NCI-H510A treated with DMSO at 0.1 percent for 48 hours (cell line): ENCODE measurements at regions not wholly inside any gene's neighbourhood (a gene's known extent, or its start where the extent isn't known, plus 50 kb on each side); places are given as distances from the start of the nearest gene placed in this dataset.
A peak's percentile ranks its signal among the peaks of the same experiment; 100 is the strongest.

Experiments
- DNase-seq: peaks from one replicate; lab custom pipeline; 2025; lab: John Stamatoyannopoulos, UW

- DNase-seq = no peak
Observed at GRCh38 chr20:22404419-22405170, 179.8 kb downstream of the FOXA2 start.

- peak; percentile 81 for DNase-seq
Observed at GRCh38 chr20:22403632-22404361, 180.6 kb downstream of the FOXA2 start.

- peak; percentile 87 for DNase-seq
Observed at GRCh38 chr20:22403022-22403631, 181.2 kb downstream of the FOXA2 start.

GRCh38 chr20:22402550-22402949, 181.8 kb downstream of the FOXA2 start:
- peak; percentile 99 for DNase-seq

DNA sequence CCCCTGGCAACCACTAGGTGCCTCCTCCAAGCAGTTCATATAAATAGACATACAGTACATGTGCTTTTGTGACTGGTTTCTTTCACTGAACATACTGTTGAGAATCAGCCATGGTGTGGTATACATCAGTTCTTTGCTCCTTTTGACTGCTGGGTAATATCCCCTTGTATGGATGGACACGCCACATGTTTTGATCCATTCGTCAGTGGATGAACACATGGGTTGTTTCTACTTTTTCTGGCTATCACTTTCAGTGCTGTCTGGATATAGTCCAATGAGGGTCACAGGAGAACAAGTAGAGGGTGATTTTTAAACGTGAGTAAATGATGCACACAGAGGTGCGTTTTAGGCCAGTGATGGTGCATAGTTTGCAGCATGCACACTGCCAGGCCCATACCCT, 183.9 kb downstream of the FOXA2 start:
- DNase-seq = no peak

DNA sequence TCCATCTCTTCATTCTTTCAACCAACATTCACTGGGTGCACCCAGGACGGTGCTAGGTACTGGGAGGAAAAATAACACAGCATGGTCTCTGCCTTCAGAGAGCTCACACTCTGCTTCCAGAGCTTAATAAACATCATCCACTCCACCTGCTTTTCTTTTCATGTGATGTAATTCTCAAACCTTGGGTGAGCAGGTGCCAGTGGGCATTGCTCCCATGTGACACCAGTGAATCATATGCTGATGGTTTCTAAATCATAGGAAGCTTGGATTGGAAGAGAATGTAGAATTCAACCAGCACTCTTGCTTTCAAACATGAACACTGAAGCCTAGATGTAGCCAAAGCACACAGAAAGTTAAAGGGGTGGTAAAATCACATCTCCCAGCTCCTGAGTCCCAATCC, 189.8 kb downstream of the FOXA2 start:
- no peak for DNase-seq

DNA sequence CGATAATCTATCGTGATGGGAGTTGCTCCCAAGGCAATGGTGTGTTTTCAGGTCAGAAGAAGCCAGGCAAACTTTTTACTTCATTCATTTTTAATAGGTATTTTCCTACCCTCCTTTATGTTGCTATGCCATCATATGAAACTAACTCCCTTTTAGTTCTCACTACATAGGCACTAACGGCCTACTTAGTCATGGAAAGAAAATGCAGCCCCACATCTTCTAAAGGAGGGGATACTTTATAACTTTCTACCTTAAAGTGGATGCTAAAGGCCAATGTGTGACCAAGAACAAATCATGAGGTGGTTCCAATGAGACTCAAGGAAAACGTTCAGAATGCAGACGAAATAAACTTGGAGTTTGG, 193.8 kb downstream of the FOXA2 start:
- DNase-seq = no peak

GRCh38 chr20:22389836-22390542, 194.4 kb downstream of the FOXA2 start:
- DNase-seq = peak; percentile 92

- no peak for DNase-seq
Observed at GRCh38 chr20:22387452-22387851, 196.9 kb downstream of the FOXA2 start.

DNA sequence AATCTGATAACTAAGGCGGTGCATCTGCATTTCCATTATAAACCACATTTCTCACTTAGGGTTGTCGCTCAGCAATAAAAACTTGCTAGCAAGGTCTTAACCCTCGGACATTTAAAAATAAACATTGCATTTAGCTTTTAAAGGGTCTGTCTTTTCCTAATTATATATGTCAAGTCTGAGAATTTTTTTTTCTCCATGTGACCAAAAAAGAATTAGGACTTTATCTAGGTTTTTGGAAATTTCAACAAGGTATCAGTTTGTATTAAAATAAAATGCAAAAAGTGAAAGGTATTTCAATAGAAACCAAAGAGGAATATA, 198.1 kb downstream of the FOXA2 start:
- no peak for DNase-seq

DNA sequence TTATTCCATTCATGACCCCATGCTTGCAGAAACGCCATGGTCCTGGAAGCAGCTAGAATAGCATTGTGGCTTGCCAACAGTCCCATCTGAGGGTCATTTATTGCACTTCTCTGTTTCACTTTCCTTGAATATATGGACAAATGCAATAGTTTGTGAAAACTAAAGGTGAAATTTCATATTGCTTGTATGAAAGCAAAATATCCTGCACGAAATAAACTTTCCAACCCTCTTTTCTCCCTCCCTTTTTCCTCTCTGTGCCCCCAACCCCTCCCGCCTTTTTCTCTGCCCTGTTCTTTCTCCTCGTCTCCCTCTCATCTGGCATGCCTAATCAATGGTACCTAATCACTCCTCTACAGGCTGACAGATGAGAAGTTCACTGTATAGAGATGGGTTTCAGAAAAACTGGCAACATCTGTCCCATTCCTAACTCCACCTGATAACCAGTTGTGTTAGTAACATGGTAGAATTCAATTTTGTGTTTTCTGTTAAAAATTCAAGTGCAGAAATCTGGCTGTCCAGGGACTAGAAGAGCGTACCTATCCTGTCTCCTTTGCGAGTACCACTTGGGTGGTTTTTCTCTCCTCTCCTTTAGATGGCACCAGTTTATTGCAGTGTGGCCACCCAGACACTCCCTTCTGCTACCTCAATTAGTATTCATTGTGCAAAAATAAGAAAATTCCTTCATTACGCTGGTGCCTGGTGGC, 198.6 kb downstream of the FOXA2 start:
- DNase-seq = peak; percentile 72

GRCh38 chr20:22384978-22385377, 199.4 kb downstream of the FOXA2 start:
- DNase-seq = no peak

DNA sequence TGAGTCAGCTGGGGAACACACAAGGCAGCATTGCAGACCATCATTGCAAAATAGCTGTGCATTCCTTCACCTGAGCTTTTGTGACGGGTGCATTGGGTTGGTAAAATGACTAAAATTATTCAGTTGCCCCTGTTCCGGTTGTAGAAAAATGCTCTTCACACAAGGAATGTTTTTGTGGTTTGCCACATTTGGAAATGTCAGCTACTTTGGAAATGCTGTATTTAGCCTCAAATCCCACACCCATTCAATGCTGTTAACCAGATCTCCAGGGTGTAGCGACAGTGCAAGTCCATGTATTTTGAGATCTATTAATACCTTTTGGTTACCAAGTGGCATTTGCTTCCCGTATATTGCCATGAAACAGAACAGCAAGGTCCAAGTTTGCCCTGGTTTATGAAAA, 201.2 kb downstream of the FOXA2 start:
- DNase-seq = no peak

DNA sequence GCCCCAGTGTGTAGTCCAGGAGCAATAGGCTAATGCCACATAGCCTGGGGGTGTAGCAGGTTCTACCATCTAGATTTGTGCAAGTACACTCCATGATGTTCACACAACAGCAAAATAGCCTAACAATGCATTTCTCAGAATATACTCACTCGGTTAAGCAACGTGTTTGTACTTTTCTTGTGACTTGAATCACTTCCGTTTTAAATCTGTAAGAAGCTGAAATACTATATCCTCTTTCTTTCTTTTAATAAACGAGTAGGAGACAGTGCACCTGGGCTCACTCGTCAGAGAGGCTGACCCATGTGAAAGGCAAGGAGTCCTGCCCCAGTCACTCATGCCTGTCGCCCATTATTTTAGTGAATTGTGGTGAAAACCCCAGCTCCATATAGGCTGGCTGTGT, 201.6 kb downstream of the FOXA2 start:
- no peak for DNase-seq

DNA sequence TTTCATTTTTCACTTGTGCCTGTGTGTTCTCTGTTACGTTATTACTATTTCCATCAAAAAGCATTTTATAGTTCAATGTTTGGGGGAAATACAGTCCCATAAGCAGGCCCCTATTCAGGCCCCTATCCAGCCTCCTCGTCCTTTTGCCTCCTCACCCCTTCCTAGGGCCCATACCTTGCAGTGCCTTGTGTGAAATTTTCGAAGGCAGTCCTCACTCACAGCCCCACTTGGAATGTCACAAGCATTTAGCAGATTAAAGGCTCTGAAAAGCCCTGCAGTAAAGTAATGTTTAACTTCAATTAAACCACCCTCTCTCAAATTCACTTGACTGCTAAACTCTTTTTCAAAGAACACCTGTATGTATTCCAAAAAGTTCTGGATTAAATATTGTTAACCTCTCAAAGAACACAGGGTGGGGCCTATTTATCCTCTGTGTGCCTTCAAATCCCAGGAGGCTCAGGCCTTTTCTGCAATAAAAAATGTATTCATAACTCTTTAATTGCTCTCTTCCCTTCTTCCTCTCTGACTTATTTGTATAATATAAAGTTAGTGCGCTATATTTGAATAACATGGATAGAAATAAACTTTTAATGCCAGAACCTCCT, 202.5 kb downstream of the FOXA2 start:
- no peak for DNase-seq

- DNase-seq = peak; percentile 46
Observed at GRCh38 chr20:22379472-22379871, 204.9 kb downstream of the FOXA2 start.

DNA sequence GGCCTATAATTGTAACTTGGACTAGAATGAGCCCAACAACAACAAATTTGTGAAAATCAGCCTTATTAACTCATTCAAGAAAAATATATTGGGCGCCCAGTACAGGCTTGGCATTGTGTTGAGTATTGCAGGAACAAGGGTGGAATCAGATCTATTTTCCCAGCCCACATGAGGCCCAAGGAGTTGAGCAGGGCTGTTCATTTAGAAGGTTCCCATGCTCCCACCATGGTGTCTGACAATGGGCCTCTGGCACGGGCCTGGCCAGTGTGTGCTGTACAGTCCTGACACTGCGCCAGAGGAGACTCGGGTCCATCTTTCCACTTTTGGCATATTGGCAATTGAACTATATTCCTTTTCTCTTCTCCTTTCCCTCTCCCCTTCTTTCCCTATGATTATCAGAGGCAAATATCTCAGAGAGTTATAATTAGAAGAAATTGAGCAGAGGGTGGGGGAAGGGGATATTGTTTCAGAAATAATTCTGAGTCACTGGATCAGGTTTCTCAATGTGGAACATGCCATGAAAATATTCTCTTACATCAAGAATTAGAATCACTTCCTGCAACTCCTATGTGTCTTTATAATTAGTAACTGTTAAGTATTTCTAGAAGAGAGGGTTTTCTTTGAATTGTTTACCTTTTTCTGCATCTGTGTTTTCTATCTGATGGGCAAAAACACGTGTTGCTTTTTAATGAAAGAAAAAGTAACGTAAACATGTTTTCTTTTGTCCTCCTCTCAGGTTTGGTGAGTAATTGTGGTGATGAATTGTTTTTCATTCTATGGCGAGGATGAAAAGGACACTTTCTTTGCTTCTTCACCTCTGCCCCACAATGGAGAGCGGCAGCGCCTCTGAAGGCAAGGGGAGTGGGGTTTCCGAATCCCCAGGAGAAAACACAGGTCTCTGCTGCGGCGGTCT, 209.4 kb downstream of the FOXA2 start:
- peak; percentile 59 for DNase-seq

DNA sequence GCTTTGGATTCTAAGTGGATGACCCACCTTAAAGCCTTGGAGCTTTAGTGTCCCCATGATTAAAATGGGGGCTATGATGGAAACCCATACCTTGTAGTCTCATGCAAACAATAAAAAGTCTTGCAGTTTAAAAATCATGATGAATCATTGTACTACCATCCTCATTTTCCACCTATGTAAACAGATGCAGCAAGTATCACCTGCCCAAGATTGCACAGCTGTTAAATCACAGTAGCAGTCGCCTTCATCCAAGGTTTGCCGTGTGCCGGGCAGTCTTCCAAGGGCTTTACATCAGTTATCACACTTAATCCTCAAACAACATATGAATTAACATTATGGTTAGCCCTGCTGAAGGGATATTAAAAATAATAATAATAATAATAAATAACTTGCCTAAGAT, 210.3 kb downstream of the FOXA2 start:
- DNase-seq = peak; percentile 90

GRCh38 chr20:22373164-22373895, 211.0 kb downstream of the FOXA2 start:
- no peak for DNase-seq

DNA sequence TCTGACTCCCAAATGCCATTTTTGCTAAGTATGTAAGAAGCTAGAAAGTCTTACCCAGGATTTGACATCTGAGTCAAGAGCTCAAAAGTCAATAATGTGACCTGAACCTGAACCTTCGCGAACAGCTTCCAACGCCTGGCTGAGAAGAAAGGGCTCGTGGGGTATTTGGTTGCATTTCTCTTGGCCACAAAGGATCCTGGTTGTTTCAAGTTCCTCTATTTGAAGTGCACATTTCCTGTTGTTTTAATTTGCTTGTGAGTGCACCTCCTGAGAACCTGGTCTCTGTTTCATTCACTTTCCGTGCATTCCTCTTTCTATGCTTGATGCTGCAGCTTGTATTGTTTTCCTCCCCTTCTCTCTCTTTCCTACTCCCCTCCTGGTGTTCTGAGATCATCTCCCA, 212.5 kb downstream of the FOXA2 start:
- DNase-seq = peak; percentile 95
